GM21529 (cell line): ENCODE measurements at regions not wholly inside any gene's neighbourhood (a gene's known extent, or its start where the extent isn't known, plus 50 kb on each side); places are given as distances from the start of the nearest gene placed in this dataset.
"Not testable (repeated sequence)": the region's sequence is repeated elsewhere in the genome, so short reads cannot be mapped to it uniquely, and the experiment has no call there.

Source experiments
- ATAC-seq: cut with Tn5 transposase; IDR thresholded peaks from one replicate; pipeline ENCODE4 v1.9.1; 2021; ENCODE audit not compliant: unreplicated experiment

- ATAC-seq = no peak
Measured at GRCh38 chr2:38148501-38148900, 72.5 kb upstream of the CYP1B1 start.

DNA sequence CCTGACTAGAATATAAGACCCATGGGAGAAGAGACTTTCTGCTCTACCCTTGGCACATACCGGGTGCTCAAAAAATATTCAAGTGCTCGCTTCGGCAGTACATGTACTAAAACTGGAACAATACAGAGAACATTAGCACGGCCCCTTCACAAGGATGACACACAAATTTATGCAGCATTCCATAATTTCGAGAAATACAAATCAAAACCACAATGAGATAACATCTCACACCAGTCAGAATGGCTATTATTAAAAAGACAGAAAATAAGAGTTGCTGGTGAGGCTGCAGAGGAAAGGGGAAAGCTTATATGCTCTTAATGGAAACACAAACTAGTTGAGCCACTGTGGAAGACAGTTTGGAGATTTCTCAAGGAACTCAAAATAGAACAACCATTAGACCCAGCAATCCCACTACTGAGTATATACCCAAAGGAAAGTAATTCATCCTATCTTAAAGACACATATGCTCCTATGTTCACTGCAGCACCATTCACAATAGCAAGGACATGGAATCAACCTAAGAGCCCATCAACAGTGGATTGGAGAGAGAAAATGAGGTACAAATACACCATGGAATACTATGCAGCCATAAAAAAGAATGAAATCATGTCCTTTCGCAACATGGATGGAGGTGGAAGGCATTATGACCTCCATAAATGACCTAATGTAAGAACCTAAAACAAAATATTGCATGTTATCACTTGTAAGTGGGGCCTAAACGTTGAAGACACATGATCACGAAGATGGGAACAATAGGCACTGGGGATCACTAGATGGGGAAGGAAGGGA lies 71.6 kb upstream of the CYP1B1 start:
- no peak for ATAC-seq

GRCh38 chr2:38146907-38147307 lies 71.0 kb upstream of the CYP1B1 start:
- peak; percentile 94 for ATAC-seq

DNA sequence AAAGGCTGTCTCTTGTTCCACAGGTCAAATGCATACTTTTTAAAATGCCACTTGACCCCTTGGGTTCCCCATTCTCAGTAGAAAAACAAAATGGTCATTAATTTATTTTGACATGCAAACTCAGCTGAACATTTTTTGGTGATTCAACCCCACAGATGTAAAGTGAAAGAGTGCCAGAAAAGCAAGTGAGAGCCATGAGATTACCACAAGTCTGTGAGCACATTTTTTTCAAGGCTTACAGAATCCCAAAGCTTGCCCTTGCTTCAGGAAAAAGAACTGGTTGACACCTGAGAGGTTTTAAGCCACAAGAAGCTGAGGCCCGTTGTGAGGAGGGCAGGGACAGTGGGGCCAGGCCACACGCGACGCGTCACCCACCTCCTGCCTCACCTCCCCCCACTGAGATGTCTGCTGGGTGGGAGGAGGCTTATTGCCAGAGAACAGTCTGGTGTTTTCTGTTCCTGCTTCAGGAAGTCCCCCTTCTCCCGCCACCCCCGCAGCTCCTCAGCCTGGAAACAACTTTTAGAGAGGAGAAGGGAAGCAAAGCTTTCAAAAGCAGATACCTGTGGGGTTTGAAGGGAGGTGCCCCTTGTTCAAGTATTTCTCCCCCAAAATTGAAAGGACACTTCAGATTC lies 70.4 kb upstream of the CYP1B1 start:
- peak; percentile 69 for ATAC-seq

DNA sequence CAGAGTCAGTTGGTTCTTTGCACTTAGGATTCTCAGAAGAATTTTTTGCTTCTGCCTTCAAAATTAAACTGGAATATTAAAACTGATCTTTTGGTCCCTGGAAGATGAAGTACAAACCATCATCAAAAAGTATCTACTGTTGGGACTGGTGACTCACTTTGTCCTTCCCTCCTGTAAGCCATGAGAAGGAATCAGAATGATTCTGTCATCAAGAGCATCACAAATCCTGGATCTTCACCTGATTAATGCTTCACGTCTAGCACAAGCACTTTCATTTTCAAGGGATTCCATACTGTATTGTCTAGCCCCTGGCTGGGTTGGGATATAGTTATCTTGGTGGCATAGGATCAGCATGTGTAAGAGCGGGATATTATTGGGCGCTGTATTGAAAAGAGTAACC lies 69.3 kb upstream of the CYP1B1 start:
- no peak for ATAC-seq

DNA sequence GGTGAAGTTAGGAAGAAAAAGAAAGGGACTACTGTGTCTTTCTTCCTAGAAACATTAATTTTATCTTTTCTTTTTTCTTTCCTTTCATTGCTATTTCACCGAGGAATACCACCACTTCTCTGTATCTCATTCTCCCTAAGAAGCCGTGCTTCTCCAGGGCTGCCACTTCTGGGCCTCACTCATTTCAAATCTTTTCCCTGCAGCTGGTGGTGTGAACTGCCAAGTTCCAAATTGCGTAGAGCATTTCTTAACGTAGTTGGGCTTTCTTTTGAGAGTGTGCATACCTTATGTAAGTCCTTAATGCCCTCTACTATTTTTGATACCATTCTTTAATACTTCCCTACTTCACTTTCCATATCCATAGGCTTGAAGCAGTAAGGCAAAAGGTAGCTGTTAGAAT lies 66.7 kb upstream of the CYP1B1 start:
- no peak for ATAC-seq

- no peak for ATAC-seq
Measured at GRCh38 chr2:38141501-38141900, 65.5 kb upstream of the CYP1B1 start.

GRCh38 chr2:38138996-38139395 lies 63.0 kb upstream of the CYP1B1 start:
- no peak for ATAC-seq

GRCh38 chr2:38138419-38138818 lies 62.5 kb upstream of the CYP1B1 start:
- no peak for ATAC-seq

- ATAC-seq = not testable (repeated sequence)
Measured at GRCh38 chr2:38137958-38138357, 62.0 kb upstream of the CYP1B1 start.

- no peak for ATAC-seq
Measured at GRCh38 chr2:38131676-38132075, 55.7 kb upstream of the CYP1B1 start.

GRCh38 chr2:38130876-38131275 lies 54.9 kb upstream of the CYP1B1 start:
- no peak for ATAC-seq

DNA sequence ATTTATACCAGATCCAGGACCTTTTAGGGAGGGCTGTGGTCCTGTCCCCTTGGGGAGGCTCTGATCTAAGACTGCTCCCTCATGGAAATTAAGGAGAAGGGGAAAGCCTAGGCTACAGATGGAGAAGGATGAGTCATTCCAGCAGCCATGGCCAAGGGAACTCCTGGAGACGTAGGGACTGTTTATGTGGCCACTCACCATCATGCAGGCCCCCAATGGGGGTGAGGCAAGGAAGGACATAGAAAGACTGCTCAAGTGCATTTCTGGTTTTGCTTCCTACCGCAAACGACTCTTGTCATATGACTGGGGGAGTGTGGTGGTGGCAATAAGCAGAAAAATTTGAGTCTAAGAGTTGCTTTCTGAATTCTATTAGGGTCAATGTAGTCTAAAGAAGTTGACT lies 54.0 kb upstream of the CYP1B1 start:
- no peak for ATAC-seq

DNA sequence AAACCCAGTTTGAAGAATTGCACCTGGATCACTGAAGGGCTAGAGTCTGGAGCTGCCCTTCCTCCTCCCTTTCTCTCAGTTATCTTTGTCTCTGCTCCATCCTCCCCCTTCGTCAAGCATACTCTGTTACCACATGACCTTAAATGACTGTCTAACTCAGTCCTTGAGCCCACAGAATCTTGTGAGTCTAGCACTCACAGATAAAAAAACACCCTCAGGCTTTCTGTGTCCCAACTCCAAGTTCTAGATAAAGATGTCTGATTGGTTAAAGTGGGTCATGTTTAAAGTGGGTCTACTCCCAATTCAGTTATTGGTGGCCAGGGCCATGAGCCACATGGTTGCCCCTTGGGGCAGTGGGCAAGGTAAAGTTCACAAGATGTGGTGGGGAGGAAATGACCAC lies 53.5 kb upstream of the CYP1B1 start:
- ATAC-seq = no peak

DNA sequence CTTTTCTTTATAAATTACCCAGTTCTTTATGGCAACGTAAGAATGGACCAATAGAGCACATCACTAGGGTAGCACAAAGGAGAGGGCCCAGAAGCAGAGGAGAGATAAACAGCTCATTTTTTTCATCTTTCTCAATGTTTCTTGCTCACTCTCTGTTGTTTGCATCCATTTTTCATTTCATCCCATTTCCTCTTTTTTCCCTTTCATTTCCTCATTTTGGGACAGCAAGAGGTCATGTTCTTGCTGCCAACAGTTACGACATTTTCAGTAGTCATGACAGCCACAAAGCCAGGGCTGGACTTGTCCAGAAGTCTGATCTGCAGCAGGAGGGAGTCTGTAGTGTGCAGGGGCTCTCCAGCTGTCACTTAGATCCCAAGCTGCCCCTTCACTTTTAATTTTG lies 52.7 kb upstream of the CYP1B1 start:
- ATAC-seq = peak; percentile 66

DNA sequence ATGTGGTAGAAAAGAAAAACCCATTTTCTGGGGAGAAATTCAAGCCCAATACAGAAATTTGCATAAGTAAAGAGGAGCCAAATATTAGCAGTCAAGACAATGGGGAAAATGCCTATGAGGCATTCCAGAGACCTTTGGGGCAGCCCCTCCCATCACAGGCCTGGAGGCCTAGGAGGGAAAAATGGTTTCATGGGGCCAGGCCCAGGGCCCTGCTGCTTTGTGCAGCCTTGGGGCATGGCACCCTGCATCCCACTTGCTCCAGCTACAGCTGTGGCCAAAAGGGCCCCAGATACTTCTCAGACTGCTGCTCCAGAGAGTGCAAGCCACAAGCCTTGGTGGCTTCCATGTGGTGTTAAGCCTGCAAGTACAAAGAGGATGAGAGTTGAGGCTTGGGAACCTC lies 51.3 kb upstream of the CYP1B1 start:
- no peak for ATAC-seq

GRCh38 chr2:38125842-38126241 lies 49.9 kb upstream of the CYP1B1 start:
- ATAC-seq = no peak
